PC-3 (cell line): ENCODE measurements at regions not wholly inside any gene's neighbourhood (a gene's known extent, or its start where the extent isn't known, plus 50 kb on each side); places are given as distances from the start of the nearest gene placed in this dataset.

Experiments
- ATAC-seq: fragments of 200-7000 bp; cut with Tn5 transposase; 2 replicates; pipeline ENCODE4 v1.9.1; 2020; ENCODE audit warnings: mild to moderate bottlenecking, moderate library complexity
- BruUV-seq: library from RNA; stranded (reverse); fragments of 400-500 nt; replicated peaks from 2 replicates; lab custom pipeline; 2021; lab: Mats Ljungman, UMichigan
- CTCF ChIA-PET: fragments of 300-600 bp; sonication (Branson Sonifier 250); formaldehyde crosslinking; loops from one replicate; lab custom pipeline; 2022; ENCODE audit warnings: antibody characterized with exemption; lab: Charles Lee
- POLR2A ChIA-PET: fragments of 300-600 bp; sonication (Branson Sonifier 250); formaldehyde crosslinking; loops from one replicate; lab custom pipeline; 2022; ENCODE audit warnings: antibody characterized with exemption; ENCODE audit not compliant: unreplicated experiment; lab: Charles Lee
- DNase-seq: peaks from one replicate; pipeline ENCODE4 v3.0.0-alpha.2; 2015
- H2AFZ ChIP-seq: fragments of 300-600 bp; sonication (generic); 2 replicates; pipeline ENCODE4 v1.6.0; 2016; ENCODE audit warnings: antibody characterized with exemption, low read length
- H3F3A ChIP-seq: fragments of 300-600 bp; sonication (generic); one replicate; pipeline ENCODE4 v1.6.0; 2017; ENCODE audit warnings: antibody characterized with exemption, low read length, control low read depth, mild to moderate bottlenecking; ENCODE audit not compliant: unreplicated experiment
- H3K27ac ChIP-seq: fragments of 300-600 bp; sonication (generic); 2 replicates; pipeline ENCODE4 v1.5.1; 2016; ENCODE audit warnings: mild to moderate bottlenecking, low read length
- H3K27me3 ChIP-seq: fragments of 300-600 bp; sonication (generic); 2 replicates; pipeline ENCODE4 v1.6.1; 2016; ENCODE audit warnings: low read length, mixed read lengths
- H3K36me3 ChIP-seq: fragments of 300-600 bp; sonication (generic); 2 replicates; pipeline ENCODE4 v1.6.1; 2016; ENCODE audit warnings: low read depth, mixed run types, low read length, mixed read lengths
- H3K4me1 ChIP-seq: fragments of 300-600 bp; sonication (generic); 2 replicates; pipeline ENCODE4 v1.5.1; 2016; ENCODE audit warnings: low read length; ENCODE audit not compliant: insufficient read depth
- H3K4me2 ChIP-seq: fragments of 300-600 bp; sonication (generic); 2 replicates; pipeline ENCODE4 v1.6.0; 2016; ENCODE audit warnings: low read length
- H3K4me3 ChIP-seq: fragments of 300-600 bp; sonication (generic); 2 replicates; pipeline ENCODE4 v1.5.1; 2016; ENCODE audit warnings: mild to moderate bottlenecking, low read length, mixed read lengths
- H3K79me2 ChIP-seq: fragments of 300-600 bp; sonication (generic); 2 replicates; pipeline ENCODE4 v1.6.1; 2017; ENCODE audit warnings: low read length, mixed read lengths
- H3K9ac ChIP-seq: fragments of 300-600 bp; sonication (generic); 2 replicates; pipeline ENCODE4 v1.6.0; 2016; ENCODE audit warnings: mild to moderate bottlenecking, low read length
- H3K9me2 ChIP-seq: fragments of 300-600 bp; sonication (generic); replicated peaks from 2 replicates; pipeline ENCODE4 v1.6.1; 2016; ENCODE audit warnings: mixed run types, low read length, mixed read lengths
- H3K9me3 ChIP-seq: fragments of 300-600 bp; sonication (generic); 2 replicates; pipeline ENCODE4 v1.6.1; 2016; ENCODE audit warnings: low read length, mixed read lengths
- H4K20me1 ChIP-seq: fragments of 300-600 bp; sonication (generic); 2 replicates; pipeline ENCODE4 v1.6.1; 2016; ENCODE audit warnings: low read length, mixed read lengths
- EZH2 ChIP-seq: fragments of 300-600 bp; sonication (generic); IDR thresholded peaks from one replicate; pipeline ENCODE4 v1.6.1; 2017; ENCODE audit warnings: antibody characterized with exemption, mild to moderate bottlenecking, low read length; ENCODE audit not compliant: unreplicated experiment
- EZH2phosphoT487 ChIP-seq: fragments of 300-600 bp; sonication (generic); IDR thresholded peaks from 2 replicates; pipeline ENCODE4 v1.6.1; 2018; ENCODE audit warnings: mild to moderate bottlenecking, antibody characterized with exemption, low read length, borderline replicate concordance
- intact Hi-C: fragments of 100-400 bp; cut with micrococcal nuclease; formaldehyde crosslinking; loops from 2 replicates; pipeline ENCODE4 v1.9.0; 2023
- TF ChIP-seq, protein P1 (sequence below): fragments of 300-600 bp; sonication (generic); conservative IDR thresholded peaks from 2 replicates; pipeline ENCODE4 v1.5.1; 2017; ENCODE audit warnings: antibody characterized with exemption, low read depth, mild to moderate bottlenecking, low read length

DNA sequence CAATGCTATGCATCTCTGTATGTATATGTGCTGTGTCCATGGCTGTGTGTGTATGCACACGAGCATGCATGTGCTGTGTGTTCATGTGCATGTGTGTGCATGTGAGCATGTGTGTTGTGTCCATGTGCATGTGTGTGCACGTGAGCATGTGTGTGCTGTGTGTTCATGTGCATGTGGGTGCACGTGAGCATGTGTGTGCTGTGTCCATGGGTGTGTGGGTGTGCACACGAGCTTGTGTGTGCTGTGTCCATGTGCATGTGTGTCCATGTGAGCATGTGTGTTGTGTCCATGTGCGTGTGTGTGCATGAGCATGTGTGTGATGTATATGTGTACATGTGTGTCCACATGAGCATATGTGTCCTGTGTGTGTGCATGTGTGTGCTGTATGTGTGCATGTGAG lies 414.4 kb upstream of the SALL3 start:
- ATAC-seq: no peak
- H3K4me3 ChIP-seq: no peak overlapping the region
- no peaks in the 10 kb centered on the region for H3K27me3 ChIP-seq
- ChIA-PET POLR2A (no interaction called here), CTCF (no interaction called here)
- no peaks in the 10 kb centered on the region for H3K36me3 ChIP-seq
- H3K9ac ChIP-seq: no peak overlapping the region
- no peak overlapping the region for H3K4me2 ChIP-seq
- DNase-seq: no peak
- TF ChIP-seq EZH2 (no peak), EZH2phosphoT487 (no peak)
- TF ChIP-seq, protein P1, sequence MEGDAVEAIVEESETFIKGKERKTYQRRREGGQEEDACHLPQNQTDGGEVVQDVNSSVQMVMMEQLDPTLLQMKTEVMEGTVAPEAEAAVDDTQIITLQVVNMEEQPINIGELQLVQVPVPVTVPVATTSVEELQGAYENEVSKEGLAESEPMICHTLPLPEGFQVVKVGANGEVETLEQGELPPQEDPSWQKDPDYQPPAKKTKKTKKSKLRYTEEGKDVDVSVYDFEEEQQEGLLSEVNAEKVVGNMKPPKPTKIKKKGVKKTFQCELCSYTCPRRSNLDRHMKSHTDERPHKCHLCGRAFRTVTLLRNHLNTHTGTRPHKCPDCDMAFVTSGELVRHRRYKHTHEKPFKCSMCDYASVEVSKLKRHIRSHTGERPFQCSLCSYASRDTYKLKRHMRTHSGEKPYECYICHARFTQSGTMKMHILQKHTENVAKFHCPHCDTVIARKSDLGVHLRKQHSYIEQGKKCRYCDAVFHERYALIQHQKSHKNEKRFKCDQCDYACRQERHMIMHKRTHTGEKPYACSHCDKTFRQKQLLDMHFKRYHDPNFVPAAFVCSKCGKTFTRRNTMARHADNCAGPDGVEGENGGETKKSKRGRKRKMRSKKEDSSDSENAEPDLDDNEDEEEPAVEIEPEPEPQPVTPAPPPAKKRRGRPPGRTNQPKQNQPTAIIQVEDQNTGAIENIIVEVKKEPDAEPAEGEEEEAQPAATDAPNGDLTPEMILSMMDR: no peak
- H2AFZ ChIP-seq: no peak overlapping the region
- no peaks in the 10 kb centered on the region for H3K9me2 ChIP-seq
- no peaks in the 10 kb centered on the region for H3F3A ChIP-seq
- H3K27ac ChIP-seq: no peak overlapping the region
- no TSS peak for BruUV-seq
- no peaks in the 10 kb centered on the region; the same call in 1 of the 2 replicates for H3K9me3 ChIP-seq
- H3K4me1 ChIP-seq: no peaks in the 10 kb centered on the region
- no peaks in the 10 kb centered on the region for H4K20me1 ChIP-seq
- no peaks in the 10 kb centered on the region for H3K79me2 ChIP-seq
- intact Hi-C loops: no loop called here

DNA sequence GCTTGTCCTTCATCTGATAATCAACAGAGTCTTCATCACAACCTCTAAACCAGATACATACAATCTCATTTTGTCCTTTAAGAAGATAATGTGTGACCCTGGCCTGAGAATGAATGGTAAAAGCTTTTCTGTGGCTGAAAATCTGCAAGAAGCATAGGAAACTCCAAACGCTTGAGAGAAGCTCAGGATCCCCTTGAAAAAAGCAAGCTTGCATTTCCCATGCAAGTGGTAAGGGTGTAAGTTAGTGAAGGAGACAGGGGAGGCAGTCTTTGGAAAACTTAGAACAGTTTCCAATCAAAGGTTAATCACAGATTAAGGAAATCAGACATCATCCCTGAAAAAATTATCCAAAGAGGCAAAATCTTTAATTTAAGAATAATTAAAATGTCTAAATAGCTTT lies 413.6 kb upstream of the SALL3 start:
- H3K4me3 ChIP-seq: no peak overlapping the region
- no peak overlapping the region for H3K4me2 ChIP-seq
- no peaks in the 10 kb centered on the region for H4K20me1 ChIP-seq
- no peaks in the 10 kb centered on the region for H3K4me1 ChIP-seq
- DNase-seq: no peak
- no peaks in the 10 kb centered on the region for H3K9me2 ChIP-seq
- H3K79me2 ChIP-seq: no peaks in the 10 kb centered on the region
- no peak overlapping the region for H3K9ac ChIP-seq
- ChIA-PET POLR2A (no interaction called here), CTCF (no interaction called here)
- no peak for TF ChIP-seq EZH2phosphoT487
- TF ChIP-seq, protein P1: no peak
- H3F3A ChIP-seq: no peaks in the 10 kb centered on the region
- ATAC-seq: no peak
- H3K27ac ChIP-seq: no peak overlapping the region
- H3K27me3 ChIP-seq: no peaks in the 10 kb centered on the region
- no peaks in the 10 kb centered on the region; the same call in 1 of the 2 replicates for H3K9me3 ChIP-seq
- H3K36me3 ChIP-seq: no peaks in the 10 kb centered on the region
- intact Hi-C loops: no loop called here
- no peak overlapping the region for H2AFZ ChIP-seq
- BruUV-seq: no TSS peak

DNA sequence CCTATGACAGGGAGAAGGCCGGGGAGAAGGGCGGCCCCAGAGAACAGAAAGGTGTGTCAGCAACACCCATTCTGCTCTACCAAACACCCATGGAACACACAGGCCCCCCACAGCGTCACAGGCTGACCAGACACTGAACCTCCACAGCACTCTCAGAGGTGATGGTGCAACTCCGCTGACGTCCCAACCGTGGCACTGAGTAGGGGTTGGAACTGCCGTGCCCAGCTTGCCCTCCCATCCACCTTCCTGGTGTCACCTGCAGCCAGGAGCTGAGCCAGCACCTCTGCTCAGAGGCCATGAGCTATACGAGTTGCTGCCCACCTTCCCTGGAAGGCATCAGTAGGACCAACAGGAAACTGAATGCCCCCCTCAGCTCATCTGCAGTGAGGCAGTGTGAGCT lies 412.9 kb upstream of the SALL3 start:
- no peak for ATAC-seq
- Histone ChIP-seq H3K4me3 (no peak overlapping the region), H2AFZ (no peak overlapping the region), H3F3A (no peaks in the 10 kb centered on the region), H3K9me2 (no peaks in the 10 kb centered on the region), H3K27ac (no peak overlapping the region), H3K9ac (no peak overlapping the region), H3K4me1 (no peaks in the 10 kb centered on the region), H3K4me2 (no peak overlapping the region), H3K27me3 (no peaks in the 10 kb centered on the region), H3K79me2 (no peaks in the 10 kb centered on the region), H3K36me3 (no peaks in the 10 kb centered on the region), H3K9me3 (no peaks in the 10 kb centered on the region; the same call in 1 of the 2 replicates), H4K20me1 (no peaks in the 10 kb centered on the region)
- intact Hi-C loops: no loop called here
- BruUV-seq: no TSS peak
- ChIA-PET POLR2A (no interaction called here), CTCF (no interaction called here)
- TF ChIP-seq EZH2 (no peak), EZH2phosphoT487 (no peak)
- TF ChIP-seq, protein P1: no peak
- DNase-seq: no peak
